ENCODE measurements at regions not wholly inside any gene's neighbourhood (a gene's known extent, or its start where the extent isn't known, plus 50 kb on each side); places are given as distances from the start of the nearest gene placed in this dataset.

- no peak for TF ChIP-seq CTCF (IDR thresholded peaks at IDR 0.05)
Observed at GRCh38 chr16:73150786-73151185, 102.9 kb upstream of the ZFHX3 start.

GRCh38 chr16:73149334-73149733 lies 101.4 kb upstream of the ZFHX3 start:
- no peak for TF ChIP-seq CTCF (IDR thresholded peaks at IDR 0.05)

GRCh38 chr16:73147958-73148357 lies 100.0 kb upstream of the ZFHX3 start:
- TF ChIP-seq CTCF (IDR thresholded peaks at IDR 0.05) = no peak

GRCh38 chr16:73145166-73145880 lies 97.4 kb upstream of the ZFHX3 start:
- TF ChIP-seq CTCF (IDR thresholded peaks at IDR 0.05) = no peak

GRCh38 chr16:73143576-73144422 lies 95.9 kb upstream of the ZFHX3 start:
- no peak for TF ChIP-seq CTCF (IDR thresholded peaks at IDR 0.05)

GRCh38 chr16:73143002-73143401 lies 95.1 kb upstream of the ZFHX3 start:
- no peak for TF ChIP-seq CTCF (IDR thresholded peaks at IDR 0.05)

- no peak for TF ChIP-seq CTCF (IDR thresholded peaks at IDR 0.05)
Observed at GRCh38 chr16:73142053-73142854, 94.3 kb upstream of the ZFHX3 start.

All from LNCAP (cell line).